ENCODE measurements at regions not wholly inside any gene's neighbourhood (a gene's known extent, or its start where the extent isn't known, plus 50 kb on each side); places are given as distances from the start of the nearest gene placed in this dataset.

DNA sequence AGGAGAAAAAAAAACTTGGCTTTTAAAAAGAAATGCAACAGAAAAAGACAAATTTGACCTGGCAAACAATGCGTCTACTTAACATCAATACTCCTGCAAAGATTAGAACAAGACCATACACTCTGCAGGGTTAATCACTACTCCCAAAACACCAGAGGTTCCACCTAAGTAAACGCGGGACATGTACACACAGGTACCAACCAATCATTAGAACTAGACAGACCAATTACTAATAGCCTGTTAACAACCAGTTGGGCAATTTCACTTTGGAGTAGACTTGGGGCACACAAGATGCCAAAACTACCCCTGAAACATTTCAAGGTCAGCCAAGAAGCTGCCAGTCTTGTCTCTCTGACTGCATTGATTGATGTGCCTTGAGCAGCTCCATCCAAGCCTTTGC is 125.8 kb downstream of the RRAGC start (continued):
- no peak for TF ChIP-seq FOXA2 (IDR thresholded peaks at IDR 0.05)
- TF ChIP-seq EGR1 (IDR thresholded peaks at IDR 0.05; ENCODE audit: low read depth in 2 of 2) = no peak
- no peak for TF ChIP-seq HNF4A (conservative IDR thresholded peaks at IDR 0.05)
- no peak for TF ChIP-seq HNF4G (IDR thresholded peaks at IDR 0.05)
- TF ChIP-seq JUND (IDR thresholded peaks at IDR 0.05) = no peak
- TF ChIP-seq NR2F2 (IDR thresholded peaks at IDR 0.05) = no peak

- no peak overlapping the region for H3K9ac ChIP-seq (ENCODE audit: low read depth in 1 of 2, low read length in 2 of 2)
- peaks cover 0 to 8% (median 0%) of the 10 kb centered on the region in 4 donors for H3K27me3 ChIP-seq (ENCODE audit: control insufficient read depth in 4 of 4, insufficient read depth in 4 of 4, low read length in 3 of 4)
- no peaks in the 10 kb centered on the region for H3K36me3 ChIP-seq (ENCODE audit: control insufficient read depth in 4 of 4, insufficient read depth in 3 of 4, low read depth in 1 of 4, low read length in 3 of 4)
- H3K9me3 ChIP-seq (ENCODE audit: control insufficient read depth in 4 of 4, low read length in 3 of 4) = no peaks in the 10 kb centered on the region
- DNase-seq (ENCODE audit: low spot score) = no peak
- H3K4me1 ChIP-seq (ENCODE audit: control insufficient read depth in 4 of 4, insufficient read depth in 4 of 4, low read length in 3 of 4) = no peaks in the 10 kb centered on the region
- 73% methylated on average over 6 of the region's 6 CpGs for WGBS
- no peak overlapping the region for H3K4me3 ChIP-seq (ENCODE audit: low read depth in 1 of 3, low read length in 3 of 3)
- no peak overlapping the region for H3K27ac ChIP-seq (ENCODE audit: low read depth in 1 of 2, low read length in 2 of 2)
- no peak for TF ChIP-seq FOXA1 (IDR thresholded peaks at IDR 0.05)
- TF ChIP-seq RAD21 (IDR thresholded peaks at IDR 0.05) = no peak
- no peak for TF ChIP-seq GABPA (IDR thresholded peaks at IDR 0.05 in 1 of 2, conservative IDR thresholded peaks at IDR 0.05 in 1 of 2)
- no peak for TF ChIP-seq ZBTB33 (IDR thresholded peaks at IDR 0.05)
- TF ChIP-seq HNF4G (IDR thresholded peaks at IDR 0.05) = no peak
- TF ChIP-seq NR2F2 (IDR thresholded peaks at IDR 0.05) = no peak
- no peak for TF ChIP-seq TAF1 (conservative IDR thresholded peaks at IDR 0.05)
- no peak for TF ChIP-seq HNF4A (conservative IDR thresholded peaks at IDR 0.05)
- no peak for TF ChIP-seq REST (IDR thresholded peaks at IDR 0.05)
- no peak for TF ChIP-seq FOXA2 (IDR thresholded peaks at IDR 0.05)
- TF ChIP-seq, protein P1, sequence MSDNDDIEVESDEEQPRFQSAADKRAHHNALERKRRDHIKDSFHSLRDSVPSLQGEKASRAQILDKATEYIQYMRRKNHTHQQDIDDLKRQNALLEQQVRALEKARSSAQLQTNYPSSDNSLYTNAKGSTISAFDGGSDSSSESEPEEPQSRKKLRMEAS (IDR thresholded peaks at IDR 0.05) = no peak
- TF ChIP-seq, protein P2, sequence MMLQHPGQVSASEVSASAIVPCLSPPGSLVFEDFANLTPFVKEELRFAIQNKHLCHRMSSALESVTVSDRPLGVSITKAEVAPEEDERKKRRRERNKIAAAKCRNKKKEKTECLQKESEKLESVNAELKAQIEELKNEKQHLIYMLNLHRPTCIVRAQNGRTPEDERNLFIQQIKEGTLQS (IDR thresholded peaks at IDR 0.05) = no peak
- no peak for TF ChIP-seq JUND (IDR thresholded peaks at IDR 0.05)
- no peak for TF ChIP-seq RXRA (IDR thresholded peaks at IDR 0.05)
Measured at GRCh38 chr1:38730511-38731397, 128.8 kb downstream of the RRAGC start.

Data from liver (tissue), 7 donors.